Adrenal gland (tissue), 9 donors: ENCODE measurements at regions not wholly inside any gene's neighbourhood (a gene's known extent, or its start where the extent isn't known, plus 50 kb on each side); places are given as distances from the start of the nearest gene placed in this dataset.

Experiments
- DNase-seq, 7 donors: peaks; one replicate each; pipeline ENCODE4 v3.0.0-alpha.2; 2019 to 2020
- H3K27ac ChIP-seq, 5 donors: fragments of 200-600 bp; sonication (generic) in 4 of 5; 1 replicate in 3 of 5; 2 replicates in 2 of 5; pipeline versions ENCODE4 v1.5.1 to v1.8.0; 2016 to 2020; ENCODE audit warnings: mild to moderate bottlenecking in 1 of 5
- H3K27me3 ChIP-seq: fragments of 200-600 bp; 2 replicates; pipeline ENCODE4 v1.8.0; 2021
- H3K36me3 ChIP-seq, 2 donors: fragments of 200-600 bp; replicated peaks in 1 of 2; 1 replicate in 1 of 2; 2 replicates in 1 of 2; pipeline versions ENCODE4 v1.5.1 to v1.8.0; 2018 to 2022
- H3K4me1 ChIP-seq, 2 donors: fragments of 200-600 bp; replicated peaks in 1 of 2; 1 replicate in 1 of 2; 2 replicates in 1 of 2; pipeline versions ENCODE4 v1.5.1 to v1.8.0; 2018 to 2021
- H3K4me3 ChIP-seq, 4 donors: fragments of 200-600 bp; sonication (generic) in 3 of 4; one replicate each; pipeline ENCODE4 v1.5.1; 2016 to 2018
- H3K9me3 ChIP-seq, 3 donors: fragments of 200-600 bp; sonication (generic) in 1 of 3; replicated peaks in 1 of 3; 1 replicate in 2 of 3; 2 replicates in 1 of 3; pipeline versions ENCODE4 v1.5.1 to v1.8.0; 2016 to 2021
- POLR2A ChIP-seq, 2 donors: fragments of 450-650 bp; IDR thresholded peaks; one replicate each; pipeline ENCODE4 v1.6.1; 2017; ENCODE audit warnings: antibody characterized with exemption in 2 of 2, mild to moderate bottlenecking in 2 of 2, moderate library complexity in 1 of 2
- WGBS, 4 donors: extraction: QIAGEN DNeasy Blood & Tissue Kit in 2 of 4; methylation state at CpG; one replicate each; pipeline versions ENCODE4 v1.1.5 to v1.1.7; 2013 to 2017; 5-methylcytosine and 5-hydroxymethylcytosine counted together
- intact Hi-C, 2 donors: fragments of 100-400 bp; cut with DNase I; formaldehyde crosslinking; loops; one replicate each; pipeline versions ENCODE4 v1.14.1 to v1.15.0; 2022 to 2023
- TF ChIP-seq, protein P1 (sequence below), 6 experiments: fragments of 450-650 bp in 4 of 6; fragments of 200-600 bp in 2 of 6; sonication (generic) in 1 of 6; IDR thresholded peaks; 1 replicate in 5 of 6; 2 replicates in 1 of 6; pipeline versions ENCODE4 v1.5.1 to v1.8.0; 2016 to 2021; ENCODE audit warnings: antibody characterized with exemption in 6 of 6, mild to moderate bottlenecking in 2 of 6, moderate library complexity in 1 of 6
- donor health status: healthy with polysubstance abuse.
- donor health status: Bipolar disorder and iron deficiency.
- donor health status: DM: yes; HTN: yes; CAD: no.
- donor health status: DM: no; HTN: no; CAD: no.
- donor health status: DM: no; HTN: no; CAD: no.

DNA sequence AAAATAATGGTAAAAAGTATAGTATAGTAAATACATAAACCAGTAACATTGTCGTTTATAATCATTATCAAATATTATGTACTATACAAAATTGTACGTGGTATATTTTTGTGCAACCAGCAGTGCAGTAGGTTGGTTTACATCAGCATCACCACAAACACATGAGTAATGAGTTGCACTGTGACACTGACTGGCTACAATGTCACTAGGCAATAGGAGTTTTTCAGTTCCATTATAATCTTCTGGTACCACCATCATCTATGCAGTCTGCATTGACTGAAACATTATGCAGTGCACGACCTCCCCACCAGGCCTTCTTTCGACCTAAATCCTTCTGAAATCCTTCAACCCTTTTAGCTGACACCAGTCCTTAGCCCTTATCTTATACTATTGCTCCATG, 105.8 kb downstream of the SREK1 start:
- Histone ChIP-seq H3K4me3 (no peak overlapping the region), H3K4me1 (no peaks in the 10 kb centered on the region), H3K36me3 (no peaks in the 10 kb centered on the region), H3K27me3 (no peaks in the 10 kb centered on the region), H3K27ac (no peak overlapping the region), H3K9me3 (no peaks in the 10 kb centered on the region)
- intact Hi-C loops, result no loop called here
- TF ChIP-seq POLR2A (IDR thresholded peaks at IDR 0.05), result no peak
- TF ChIP-seq, protein P1, sequence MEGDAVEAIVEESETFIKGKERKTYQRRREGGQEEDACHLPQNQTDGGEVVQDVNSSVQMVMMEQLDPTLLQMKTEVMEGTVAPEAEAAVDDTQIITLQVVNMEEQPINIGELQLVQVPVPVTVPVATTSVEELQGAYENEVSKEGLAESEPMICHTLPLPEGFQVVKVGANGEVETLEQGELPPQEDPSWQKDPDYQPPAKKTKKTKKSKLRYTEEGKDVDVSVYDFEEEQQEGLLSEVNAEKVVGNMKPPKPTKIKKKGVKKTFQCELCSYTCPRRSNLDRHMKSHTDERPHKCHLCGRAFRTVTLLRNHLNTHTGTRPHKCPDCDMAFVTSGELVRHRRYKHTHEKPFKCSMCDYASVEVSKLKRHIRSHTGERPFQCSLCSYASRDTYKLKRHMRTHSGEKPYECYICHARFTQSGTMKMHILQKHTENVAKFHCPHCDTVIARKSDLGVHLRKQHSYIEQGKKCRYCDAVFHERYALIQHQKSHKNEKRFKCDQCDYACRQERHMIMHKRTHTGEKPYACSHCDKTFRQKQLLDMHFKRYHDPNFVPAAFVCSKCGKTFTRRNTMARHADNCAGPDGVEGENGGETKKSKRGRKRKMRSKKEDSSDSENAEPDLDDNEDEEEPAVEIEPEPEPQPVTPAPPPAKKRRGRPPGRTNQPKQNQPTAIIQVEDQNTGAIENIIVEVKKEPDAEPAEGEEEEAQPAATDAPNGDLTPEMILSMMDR (IDR thresholded peaks at IDR 0.05), result no peak
- no peak for DNase-seq
- WGBS, 4 donors, result 76 to 89% (median 87%) methylated on average over 4 of the region's 4 CpGs

DNA sequence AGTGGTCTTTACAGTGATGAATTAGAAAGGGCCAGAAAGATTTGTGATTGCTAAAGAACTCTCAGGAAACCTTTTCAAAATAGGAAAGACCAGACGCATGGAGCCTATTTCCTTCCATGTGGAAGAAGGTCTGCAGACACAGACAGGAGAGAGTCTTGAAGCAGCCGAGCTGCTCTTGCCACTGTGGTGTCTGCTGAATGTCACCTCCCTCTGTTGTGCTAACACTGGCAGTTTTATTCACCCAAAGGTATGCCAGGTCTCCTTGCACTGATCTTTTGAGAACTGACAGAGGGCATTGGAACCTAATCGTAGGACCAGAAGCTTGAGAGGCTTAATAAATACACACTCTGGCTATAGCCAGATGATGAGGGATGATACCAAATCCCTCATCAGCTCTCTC, 108.7 kb downstream of the SREK1 start:
- Histone ChIP-seq H3K36me3 (no peaks in the 10 kb centered on the region), H3K9me3 (no peaks in the 10 kb centered on the region), H3K27me3 (no peaks in the 10 kb centered on the region), H3K4me1 (no peaks in the 10 kb centered on the region), H3K4me3 (no peak overlapping the region), H3K27ac (no peak overlapping the region)
- no peak for TF ChIP-seq POLR2A (IDR thresholded peaks at IDR 0.05)
- TF ChIP-seq, protein P1 (IDR thresholded peaks at IDR 0.05), result no peak
- DNase-seq, result no peak
- 71 to 86% (median 80%) methylated on average over 3 of the region's 3 CpGs for WGBS, 4 donors
- intact Hi-C loops, result no loop called here

GRCh38 chr5:66255714-66256113, 111.6 kb downstream of the SREK1 start:
- Histone ChIP-seq H3K4me1 (no peaks in the 10 kb centered on the region), H3K27me3 (no peaks in the 10 kb centered on the region), H3K36me3 (no peaks in the 10 kb centered on the region), H3K9me3 (no peaks in the 10 kb centered on the region), H3K4me3 (no peak overlapping the region), H3K27ac (no peak overlapping the region)
- DNase-seq, result no peak
- TF ChIP-seq, protein P1 (IDR thresholded peaks at IDR 0.05), result no peak
- no peak for TF ChIP-seq POLR2A (IDR thresholded peaks at IDR 0.05)
- intact Hi-C loops, result no loop called here
- WGBS, 4 donors, result 61 to 82% (median 72%) methylated on average over 5 of the region's 5 CpGs

DNA sequence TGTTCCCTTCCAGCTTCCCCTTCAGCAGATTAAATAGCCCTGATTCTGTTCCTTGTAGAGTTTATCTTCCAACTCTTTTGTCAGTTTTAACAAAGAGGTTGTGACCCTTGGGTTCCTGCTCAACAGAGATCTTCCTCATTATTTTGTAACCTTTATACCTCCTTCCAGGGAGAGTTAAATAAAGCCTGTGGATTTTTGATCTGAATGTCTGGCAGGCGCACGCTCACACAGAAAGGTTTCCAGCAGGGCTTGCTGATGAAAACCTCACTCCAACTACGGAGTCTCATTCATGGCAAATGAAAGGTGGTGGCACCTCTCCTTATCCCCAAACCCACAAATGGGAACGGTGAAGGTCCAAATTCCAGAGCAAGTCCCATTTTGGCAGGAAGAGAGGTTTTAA, 129.0 kb downstream of the SREK1 start:
- Histone ChIP-seq H3K4me3 (no peak overlapping the region), H3K4me1 (no peaks in the 10 kb centered on the region), H3K27ac (no peak overlapping the region), H3K36me3 (no peaks in the 10 kb centered on the region), H3K9me3 (no peaks in the 10 kb centered on the region), H3K27me3 (no peaks in the 10 kb centered on the region)
- TF ChIP-seq, protein P1 (IDR thresholded peaks at IDR 0.05), result no peak
- TF ChIP-seq POLR2A (IDR thresholded peaks at IDR 0.05), result no peak
- intact Hi-C loops, result no loop called here
- WGBS, 4 donors, result 69 to 83% (median 78%) methylated on average over 4 of the region's 4 CpGs
- DNase-seq, result no peak
